22Rv1 (cell line): ENCODE measurements at regions not wholly inside any gene's neighbourhood (a gene's known extent, or its start where the extent isn't known, plus 50 kb on each side); places are given as distances from the start of the nearest gene placed in this dataset.

Experiments
- ZFX ChIP-seq: fragments of 450-650 bp; IDR thresholded peaks from 2 replicates; pipeline ENCODE4 v1.6.1; 2017; ENCODE audit warnings: antibody characterized with exemption, borderline replicate concordance
- TF ChIP-seq, protein P1 (sequence below): fragments of 450-650 bp; IDR thresholded peaks from 2 replicates; pipeline ENCODE4 v1.5.1; 2017; ENCODE audit warnings: mild to moderate bottlenecking

GRCh38 chr7:153887749-153888569 lies 164.2 kb upstream of the DPP6 start:
- TF ChIP-seq, protein P1, sequence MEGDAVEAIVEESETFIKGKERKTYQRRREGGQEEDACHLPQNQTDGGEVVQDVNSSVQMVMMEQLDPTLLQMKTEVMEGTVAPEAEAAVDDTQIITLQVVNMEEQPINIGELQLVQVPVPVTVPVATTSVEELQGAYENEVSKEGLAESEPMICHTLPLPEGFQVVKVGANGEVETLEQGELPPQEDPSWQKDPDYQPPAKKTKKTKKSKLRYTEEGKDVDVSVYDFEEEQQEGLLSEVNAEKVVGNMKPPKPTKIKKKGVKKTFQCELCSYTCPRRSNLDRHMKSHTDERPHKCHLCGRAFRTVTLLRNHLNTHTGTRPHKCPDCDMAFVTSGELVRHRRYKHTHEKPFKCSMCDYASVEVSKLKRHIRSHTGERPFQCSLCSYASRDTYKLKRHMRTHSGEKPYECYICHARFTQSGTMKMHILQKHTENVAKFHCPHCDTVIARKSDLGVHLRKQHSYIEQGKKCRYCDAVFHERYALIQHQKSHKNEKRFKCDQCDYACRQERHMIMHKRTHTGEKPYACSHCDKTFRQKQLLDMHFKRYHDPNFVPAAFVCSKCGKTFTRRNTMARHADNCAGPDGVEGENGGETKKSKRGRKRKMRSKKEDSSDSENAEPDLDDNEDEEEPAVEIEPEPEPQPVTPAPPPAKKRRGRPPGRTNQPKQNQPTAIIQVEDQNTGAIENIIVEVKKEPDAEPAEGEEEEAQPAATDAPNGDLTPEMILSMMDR = no peak
- no peak for TF ChIP-seq ZFX
